ENCODE measurements at regions not wholly inside any gene's neighbourhood (a gene's known extent, or its start where the extent isn't known, plus 50 kb on each side); places are given as distances from the start of the nearest gene placed in this dataset.

DNA sequence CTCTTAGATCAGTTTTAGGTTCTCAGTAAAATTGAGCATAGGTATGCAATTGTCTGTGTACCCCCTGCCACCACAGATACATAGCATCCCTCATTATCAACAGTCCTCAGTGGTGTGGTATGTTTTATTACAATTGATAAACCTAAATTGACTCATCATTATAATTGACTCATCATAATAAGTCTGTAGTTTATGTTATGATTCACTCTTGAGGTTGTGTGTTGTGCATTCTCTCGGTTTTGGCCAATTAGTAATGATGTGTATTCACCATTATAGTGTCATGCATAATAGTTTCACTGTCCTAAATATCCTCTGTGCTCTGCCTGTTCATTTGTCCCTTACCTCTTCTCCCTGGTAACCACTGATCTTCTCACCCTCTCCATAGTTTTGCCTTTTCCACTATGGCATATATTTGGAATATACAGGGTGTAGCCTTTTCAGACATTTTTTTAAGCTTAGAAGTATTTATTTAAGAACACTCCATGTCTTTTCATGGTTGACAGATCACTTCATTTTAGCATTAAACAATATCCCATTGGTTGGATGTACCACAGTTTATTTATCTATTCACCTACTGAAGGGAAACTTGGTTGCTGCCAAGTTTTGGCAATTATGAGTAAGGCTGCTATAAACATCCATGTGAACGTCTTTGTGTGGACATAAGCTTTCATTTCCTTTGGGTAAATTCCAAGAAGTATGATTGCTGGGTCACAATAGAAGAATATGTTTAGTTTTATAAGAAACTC, 1620.6 kb upstream of the MIR17HG start:
- H3K27ac ChIP-seq (replicated peaks), result no peak overlapping the region
- H3K4me3 ChIP-seq (replicated peaks; ENCODE audit: insufficient read depth, low read length), result no peak overlapping the region
- TF ChIP-seq, protein P1, sequence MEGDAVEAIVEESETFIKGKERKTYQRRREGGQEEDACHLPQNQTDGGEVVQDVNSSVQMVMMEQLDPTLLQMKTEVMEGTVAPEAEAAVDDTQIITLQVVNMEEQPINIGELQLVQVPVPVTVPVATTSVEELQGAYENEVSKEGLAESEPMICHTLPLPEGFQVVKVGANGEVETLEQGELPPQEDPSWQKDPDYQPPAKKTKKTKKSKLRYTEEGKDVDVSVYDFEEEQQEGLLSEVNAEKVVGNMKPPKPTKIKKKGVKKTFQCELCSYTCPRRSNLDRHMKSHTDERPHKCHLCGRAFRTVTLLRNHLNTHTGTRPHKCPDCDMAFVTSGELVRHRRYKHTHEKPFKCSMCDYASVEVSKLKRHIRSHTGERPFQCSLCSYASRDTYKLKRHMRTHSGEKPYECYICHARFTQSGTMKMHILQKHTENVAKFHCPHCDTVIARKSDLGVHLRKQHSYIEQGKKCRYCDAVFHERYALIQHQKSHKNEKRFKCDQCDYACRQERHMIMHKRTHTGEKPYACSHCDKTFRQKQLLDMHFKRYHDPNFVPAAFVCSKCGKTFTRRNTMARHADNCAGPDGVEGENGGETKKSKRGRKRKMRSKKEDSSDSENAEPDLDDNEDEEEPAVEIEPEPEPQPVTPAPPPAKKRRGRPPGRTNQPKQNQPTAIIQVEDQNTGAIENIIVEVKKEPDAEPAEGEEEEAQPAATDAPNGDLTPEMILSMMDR (IDR thresholded peaks at IDR 0.05; ENCODE audit: insufficient read depth, low read length), result no peak
- TF ChIP-seq GABPA (IDR thresholded peaks at IDR 0.05; ENCODE audit: low read depth) (no peak), POLR2AphosphoS5 (IDR thresholded peaks at IDR 0.05; ENCODE audit: low read depth) (no peak), SPI1 (IDR thresholded peaks at IDR 0.05; ENCODE audit: borderline replicate concordance, low read depth) (no peak)
- TF ChIP-seq, protein P2, sequence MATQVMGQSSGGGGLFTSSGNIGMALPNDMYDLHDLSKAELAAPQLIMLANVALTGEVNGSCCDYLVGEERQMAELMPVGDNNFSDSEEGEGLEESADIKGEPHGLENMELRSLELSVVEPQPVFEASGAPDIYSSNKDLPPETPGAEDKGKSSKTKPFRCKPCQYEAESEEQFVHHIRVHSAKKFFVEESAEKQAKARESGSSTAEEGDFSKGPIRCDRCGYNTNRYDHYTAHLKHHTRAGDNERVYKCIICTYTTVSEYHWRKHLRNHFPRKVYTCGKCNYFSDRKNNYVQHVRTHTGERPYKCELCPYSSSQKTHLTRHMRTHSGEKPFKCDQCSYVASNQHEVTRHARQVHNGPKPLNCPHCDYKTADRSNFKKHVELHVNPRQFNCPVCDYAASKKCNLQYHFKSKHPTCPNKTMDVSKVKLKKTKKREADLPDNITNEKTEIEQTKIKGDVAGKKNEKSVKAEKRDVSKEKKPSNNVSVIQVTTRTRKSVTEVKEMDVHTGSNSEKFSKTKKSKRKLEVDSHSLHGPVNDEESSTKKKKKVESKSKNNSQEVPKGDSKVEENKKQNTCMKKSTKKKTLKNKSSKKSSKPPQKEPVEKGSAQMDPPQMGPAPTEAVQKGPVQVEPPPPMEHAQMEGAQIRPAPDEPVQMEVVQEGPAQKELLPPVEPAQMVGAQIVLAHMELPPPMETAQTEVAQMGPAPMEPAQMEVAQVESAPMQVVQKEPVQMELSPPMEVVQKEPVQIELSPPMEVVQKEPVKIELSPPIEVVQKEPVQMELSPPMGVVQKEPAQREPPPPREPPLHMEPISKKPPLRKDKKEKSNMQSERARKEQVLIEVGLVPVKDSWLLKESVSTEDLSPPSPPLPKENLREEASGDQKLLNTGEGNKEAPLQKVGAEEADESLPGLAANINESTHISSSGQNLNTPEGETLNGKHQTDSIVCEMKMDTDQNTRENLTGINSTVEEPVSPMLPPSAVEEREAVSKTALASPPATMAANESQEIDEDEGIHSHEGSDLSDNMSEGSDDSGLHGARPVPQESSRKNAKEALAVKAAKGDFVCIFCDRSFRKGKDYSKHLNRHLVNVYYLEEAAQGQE (IDR thresholded peaks at IDR 0.05; ENCODE audit: insufficient replicate concordance, low read depth), result no peak
- no peaks in the 10 kb centered on the region for H3K27me3 ChIP-seq (ENCODE audit: insufficient read depth, poor library complexity, severe bottlenecking)
- DNase-seq (ENCODE audit: low read depth in 1 of 2, low spot score in 1 of 2), result no peak

DNA sequence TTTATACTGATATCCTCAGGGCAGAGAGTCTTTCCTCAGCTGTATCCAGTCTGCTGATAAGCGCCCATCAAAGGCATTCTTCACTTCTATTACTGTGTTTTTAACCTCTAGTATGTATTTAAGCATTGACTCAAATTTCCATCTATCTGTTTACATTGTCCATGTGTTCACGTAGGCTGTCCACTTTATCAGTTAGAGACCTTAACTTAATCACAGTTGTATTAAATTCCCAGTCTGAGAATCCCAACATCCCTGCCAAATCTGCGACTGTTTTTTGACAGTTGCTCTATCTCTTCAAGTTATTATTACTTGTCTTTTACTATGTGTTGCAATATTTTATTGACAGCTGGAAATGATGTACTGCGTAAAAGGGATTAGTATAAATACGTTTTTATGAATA, 1613.7 kb upstream of the MIR17HG start:
- H3K4me3 ChIP-seq (replicated peaks; ENCODE audit: insufficient read depth, low read length), result no peak overlapping the region
- no peak overlapping the region for H3K27ac ChIP-seq (replicated peaks)
- TF ChIP-seq POLR2AphosphoS5 (IDR thresholded peaks at IDR 0.05; ENCODE audit: low read depth), result no peak
- H3K27me3 ChIP-seq (ENCODE audit: insufficient read depth, poor library complexity, severe bottlenecking), result no peaks in the 10 kb centered on the region
- no peak for DNase-seq (ENCODE audit: low read depth in 1 of 2, low spot score in 1 of 2)

DNA sequence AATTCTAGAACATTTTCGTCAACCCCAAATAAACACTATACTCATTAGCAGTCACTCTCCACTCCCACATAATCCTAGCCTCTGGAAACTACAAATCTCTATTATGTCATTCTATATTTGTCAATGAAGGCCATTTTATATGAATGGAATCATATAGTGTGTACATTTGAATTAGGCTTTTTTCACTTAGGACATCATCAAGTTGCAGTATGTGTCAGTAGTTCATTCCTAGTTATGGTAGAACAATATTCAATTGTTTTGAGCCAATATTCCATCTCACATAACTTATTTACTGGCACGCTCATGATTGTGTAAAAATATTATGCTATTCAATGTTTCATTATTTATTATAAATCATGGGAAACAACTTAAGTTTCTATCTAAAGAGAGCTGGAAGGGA, 1610.4 kb upstream of the MIR17HG start:
- TF ChIP-seq SPI1 (IDR thresholded peaks at IDR 0.05; ENCODE audit: borderline replicate concordance, low read depth), result no peak
- DNase-seq (ENCODE audit: low read depth in 1 of 2, low spot score in 1 of 2), result no peak
- Histone ChIP-seq H3K27ac (replicated peaks) (no peak overlapping the region), H3K27me3 (ENCODE audit: insufficient read depth, poor library complexity, severe bottlenecking) (no peaks in the 10 kb centered on the region), H3K4me3 (replicated peaks; ENCODE audit: insufficient read depth, low read length) (no peak overlapping the region)

DNA sequence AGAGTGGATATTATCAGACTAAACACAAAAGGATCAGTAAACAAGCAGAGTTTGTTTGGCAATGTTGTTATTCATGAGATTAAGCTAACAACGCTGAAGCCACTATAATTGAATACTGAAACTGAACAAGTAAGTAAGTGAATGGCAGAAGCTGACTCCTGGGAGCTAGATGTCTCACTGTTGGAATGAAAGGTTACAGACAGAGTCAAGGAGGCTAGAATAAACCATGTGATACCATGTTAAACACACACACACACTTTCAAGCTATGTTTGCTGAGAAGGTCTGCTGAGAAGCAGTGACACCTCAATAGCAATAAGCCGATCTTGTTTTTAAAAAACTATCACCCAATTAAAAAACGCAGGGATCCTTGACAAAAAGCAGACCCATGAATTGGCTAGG, 1609.4 kb upstream of the MIR17HG start:
- Histone ChIP-seq H3K27me3 (ENCODE audit: insufficient read depth, poor library complexity, severe bottlenecking) (no peaks in the 10 kb centered on the region), H3K4me3 (replicated peaks; ENCODE audit: insufficient read depth, low read length) (no peak overlapping the region), H3K27ac (replicated peaks) (no peak overlapping the region)
- no peak for TF ChIP-seq SPI1 (IDR thresholded peaks at IDR 0.05; ENCODE audit: borderline replicate concordance, low read depth)
- TF ChIP-seq, protein P1 (IDR thresholded peaks at IDR 0.05; ENCODE audit: insufficient read depth, low read length), result no peak
- no peak for TF ChIP-seq POLR2AphosphoS5 (IDR thresholded peaks at IDR 0.05; ENCODE audit: low read depth)
- TF ChIP-seq, protein P2 (IDR thresholded peaks at IDR 0.05; ENCODE audit: insufficient replicate concordance, low read depth), result no peak
- TF ChIP-seq GABPA (IDR thresholded peaks at IDR 0.05; ENCODE audit: low read depth), result no peak
- DNase-seq (ENCODE audit: low read depth in 1 of 2, low spot score in 1 of 2), result no peak
